Keratinocyte (primary cell): ENCODE measurements at regions not wholly inside any gene's neighbourhood (a gene's known extent, or its start where the extent isn't known, plus 50 kb on each side); places are given as distances from the start of the nearest gene placed in this dataset.
"Not testable (repeated sequence)": the region's sequence is repeated elsewhere in the genome, so short reads cannot be mapped to it uniquely, and the experiment has no call there.

ENCODE experiments used
- EZH2 ChIP-seq: IDR thresholded peaks from one replicate; pipeline ENCODE4 v1.6.1; 2012; ENCODE audit warnings: inconsistent platforms, mild to moderate bottlenecking, low read length, moderate library complexity
- TF ChIP-seq, protein P1 (sequence below), 3 experiments: IDR thresholded peaks in 1 of 3; conservative IDR thresholded peaks in 1 of 3; optimal IDR thresholded peaks in 1 of 3; 2 replicates in 2 of 3; 3 replicates in 1 of 3; pipeline versions ENCODE3 to v1.5.1; 2011; ENCODE audit warnings: low read length in 3 of 3, mild to moderate bottlenecking in 3 of 3, moderate library complexity in 2 of 3, control low read depth in 1 of 3, inconsistent platforms in 1 of 3; ENCODE audit not compliant: insufficient read depth in 2 of 3; ENCODE audit errors: extremely low read depth in 1 of 3

GRCh38 chr7:32753872-32754271, 137.7 kb downstream of the KBTBD2 start:
- TF ChIP-seq, protein P1, sequence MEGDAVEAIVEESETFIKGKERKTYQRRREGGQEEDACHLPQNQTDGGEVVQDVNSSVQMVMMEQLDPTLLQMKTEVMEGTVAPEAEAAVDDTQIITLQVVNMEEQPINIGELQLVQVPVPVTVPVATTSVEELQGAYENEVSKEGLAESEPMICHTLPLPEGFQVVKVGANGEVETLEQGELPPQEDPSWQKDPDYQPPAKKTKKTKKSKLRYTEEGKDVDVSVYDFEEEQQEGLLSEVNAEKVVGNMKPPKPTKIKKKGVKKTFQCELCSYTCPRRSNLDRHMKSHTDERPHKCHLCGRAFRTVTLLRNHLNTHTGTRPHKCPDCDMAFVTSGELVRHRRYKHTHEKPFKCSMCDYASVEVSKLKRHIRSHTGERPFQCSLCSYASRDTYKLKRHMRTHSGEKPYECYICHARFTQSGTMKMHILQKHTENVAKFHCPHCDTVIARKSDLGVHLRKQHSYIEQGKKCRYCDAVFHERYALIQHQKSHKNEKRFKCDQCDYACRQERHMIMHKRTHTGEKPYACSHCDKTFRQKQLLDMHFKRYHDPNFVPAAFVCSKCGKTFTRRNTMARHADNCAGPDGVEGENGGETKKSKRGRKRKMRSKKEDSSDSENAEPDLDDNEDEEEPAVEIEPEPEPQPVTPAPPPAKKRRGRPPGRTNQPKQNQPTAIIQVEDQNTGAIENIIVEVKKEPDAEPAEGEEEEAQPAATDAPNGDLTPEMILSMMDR (optimal IDR thresholded peaks at IDR 0.05 in 1 of 3, IDR thresholded peaks at IDR 0.05 in 1 of 3, conservative IDR thresholded peaks at IDR 0.05 in 1 of 3; ENCODE audit: extremely low read depth in 1 of 3, insufficient read depth in 2 of 3, low read length in 3 of 3), result not testable (repeated sequence)
- TF ChIP-seq EZH2, result not testable (repeated sequence)
